K562 (cell line): ENCODE measurements at regions not wholly inside any gene's neighbourhood (a gene's known extent, or its start where the extent isn't known, plus 50 kb on each side); places are given as distances from the start of the nearest gene placed in this dataset.

ENCODE experiments used
- ATAC-seq: fragments of 200-7000 bp; cut with Tn5 transposase; 3 replicates; pipeline ENCODE4 v1.9.1; 2020; ENCODE audit warnings: moderate library complexity
- BruUV-seq: library from RNA; stranded (reverse); fragments of 400-500 nt; replicated peaks from 2 replicates; lab custom pipeline; 2021; lab: Mats Ljungman, UMichigan
- CTCF ChIA-PET: fragments of 300-600 bp; formaldehyde crosslinking; extraction: SDS; loops from one replicate; lab custom pipeline; 2021; ENCODE audit warnings: low intra/inter-chr PET ratio; lab: Yijun Ruan, JAX
- POLR2A ChIA-PET: fragments of 300-600, 350-650 bp; sonication (Branson Sonifier 250); formaldehyde crosslinking; extraction: SDS; loops from one replicate; lab custom pipeline; 2021; ENCODE audit warnings: antibody characterized with exemption, inconsistent platforms; lab: Yijun Ruan, JAX
- DNase-seq, 4 experiments: peaks; one replicate each; pipeline versions ENCODE4 v3.0.0 to v3.0.0-alpha.2; 2011 to 2018; ENCODE audit warnings: low spot score in 3 of 4, mixed read lengths in 3 of 4; ENCODE audit errors: extremely low read depth in 1 of 4
- FAIRE-seq: peaks from 2 replicates; lab custom pipeline; 2011; peaks lifted over from hg19 to GRCh38; lab: Jason Lieb, UNC
- H2AFZ ChIP-seq: 2 replicates; pipeline ENCODE4 v1.6.0; 2011; ENCODE audit warnings: low read depth, low read length, control low read depth, inconsistent platforms
- H3K27ac ChIP-seq: fragments of 200-600 bp; 3 replicates; pipeline ENCODE4 v1.8.0; 2011; ENCODE audit warnings: low read depth, mild to moderate bottlenecking, control low read depth, inconsistent platforms, low read length, moderate library complexity, mixed read lengths; ENCODE audit errors: extremely low read depth
- H3K27me3 ChIP-seq, 2 experiments: fragments of 300-600 bp in 1 of 2; 2 replicates in 1 of 2; 3 replicates in 1 of 2; pipeline versions ENCODE4 v1.6.0 to v1.8.0; 2011; ENCODE audit warnings: inconsistent platforms in 2 of 2, low read length in 2 of 2, mild to moderate bottlenecking in 1 of 2, mixed read lengths in 1 of 2, moderate library complexity in 1 of 2; ENCODE audit not compliant: control insufficient read depth in 2 of 2, insufficient read depth in 2 of 2
- H3K36me3 ChIP-seq: fragments of 300-600 bp; 3 replicates; pipeline ENCODE4 v1.8.0; 2011; ENCODE audit warnings: mild to moderate bottlenecking, low read length, inconsistent platforms; ENCODE audit not compliant: control insufficient read depth, insufficient read depth
- H3K4me1 ChIP-seq, 2 experiments: fragments of 200-600 bp in 1 of 2; replicated peaks in 1 of 2; 2 replicates in 1 of 2; 3 replicates in 1 of 2; pipeline versions ENCODE4 v1.5.1 to v1.8.0; 2011; ENCODE audit warnings: inconsistent platforms in 2 of 2, low read length in 2 of 2, mild to moderate bottlenecking in 1 of 2, mixed read lengths in 1 of 2, moderate library complexity in 1 of 2; ENCODE audit not compliant: control insufficient read depth in 2 of 2, insufficient read depth in 2 of 2
- H3K4me2 ChIP-seq: 2 replicates; pipeline ENCODE4 v1.6.1; 2011; ENCODE audit warnings: low read length, control low read depth, inconsistent platforms, mixed read lengths; ENCODE audit not compliant: insufficient read depth
- H3K4me3 ChIP-seq: fragments of 200-600 bp; sonication (generic), shearing (Covaris generic); 2 replicates; pipeline ENCODE4 v1.5.1; 2016; ENCODE audit warnings: control low read depth, inconsistent platforms
- H3K79me2 ChIP-seq: fragments of 200-600 bp; 3 replicates; pipeline ENCODE4 v1.8.0; 2011; ENCODE audit warnings: low read length, inconsistent platforms; ENCODE audit not compliant: control insufficient read depth, insufficient read depth
- H3K9ac ChIP-seq, 2 experiments: 2 replicates each; pipeline versions ENCODE4 v1.6.0 to v1.6.1; 2011; ENCODE audit warnings: low read depth in 2 of 2, low read length in 2 of 2, control low read depth in 1 of 2, inconsistent platforms in 1 of 2, mild to moderate bottlenecking in 1 of 2, mixed read lengths in 1 of 2; ENCODE audit not compliant: insufficient read depth in 1 of 2
- H3K9me1 ChIP-seq: one replicate; pipeline ENCODE4 v1.6.0; 2011; ENCODE audit warnings: inconsistent platforms, mild to moderate bottlenecking, low read length, moderate library complexity; ENCODE audit not compliant: control insufficient read depth, insufficient read depth
- H3K9me3 ChIP-seq: replicated peaks from 2 replicates; pipeline ENCODE4 v1.5.1; 2011; ENCODE audit warnings: low read depth, low read length, inconsistent platforms; ENCODE audit not compliant: control insufficient read depth, insufficient read depth
- H4K20me1 ChIP-seq: replicated peaks from 2 replicates; pipeline ENCODE4 v1.6.1; 2011; ENCODE audit warnings: low read length, inconsistent platforms, mixed read lengths; ENCODE audit not compliant: control insufficient read depth, insufficient read depth
- CBX3 ChIP-seq, 2 experiments: IDR thresholded peaks; 1 replicate in 1 of 2; 2 replicates in 1 of 2; pipeline ENCODE4 v1.6.1; 2012; ENCODE audit warnings: inconsistent platforms in 2 of 2, low read length in 2 of 2, borderline replicate concordance in 1 of 2, control low read depth in 1 of 2
- CBX5 ChIP-seq: IDR thresholded peaks from 2 replicates; pipeline ENCODE4 v1.6.1; 2014; ENCODE audit warnings: low read depth, borderline replicate concordance
- DACH1 ChIP-seq: fragments of 450-650 bp; IDR thresholded peaks from 2 replicates; pipeline ENCODE4 v1.6.1; 2018; ENCODE audit not compliant: partially characterized antibody
- ELF1 ChIP-seq: fragments of 200-800 bp; sonication (Bioruptor generic); IDR thresholded peaks from 2 replicates; pipeline ENCODE4 v1.6.1; 2016; ENCODE audit warnings: missing genetic modification characterization, missing compliant biosample characterization
- KAT2B ChIP-seq: IDR thresholded peaks from one replicate; pipeline ENCODE4 v1.6.1; 2012; ENCODE audit warnings: low read depth, mild to moderate bottlenecking, control low read depth, inconsistent platforms, low read length, moderate library complexity
- MEIS2 ChIP-seq: fragments of 450-650 bp; IDR thresholded peaks from 2 replicates; pipeline ENCODE4 v1.6.1; 2014; ENCODE audit warnings: mild to moderate bottlenecking; ENCODE audit not compliant: partially characterized antibody
- TRIM28 ChIP-seq: fragments of 450-650 bp; IDR thresholded peaks from 2 replicates; pipeline ENCODE4 v1.6.1; 2017
- ZNF445 ChIP-seq: fragments of 250-450 bp; sonication (Bioruptor Pico); IDR thresholded peaks from 2 replicates; pipeline ENCODE4 v1.4.0; 2020; ENCODE audit warnings: low read depth, mild to moderate bottlenecking, moderate library complexity
- WGBS: fragments of 100-300 bp; shearing (Covaris generic); methylation state at CpG from one replicate; pipeline ENCODE4 v1.1.6; 2016; ENCODE audit warnings: low coverage, mixed read lengths; ENCODE audit not compliant: insufficient coverage; ENCODE audit errors: missing lambda C conversion rate; 5-methylcytosine and 5-hydroxymethylcytosine counted together
- in situ Hi-C: fragments of 300-500 bp; cut with MboI; formaldehyde crosslinking; loops from 4 replicates; pipeline ENCODE4 v1.15.0; 2018; ENCODE audit warnings: inconsistent platforms, mixed read lengths
- intact Hi-C: fragments of 100-400 bp; cut with micrococcal nuclease; formaldehyde crosslinking; loops from 2 replicates; pipeline ENCODE4 v1.14.2; 2022
- TF ChIP-seq, protein P1 (sequence below): fragments of 450-650 bp; IDR thresholded peaks from 2 replicates; pipeline ENCODE4 v1.6.1; 2014; ENCODE audit warnings: low read depth, mild to moderate bottlenecking, moderate library complexity, borderline replicate concordance
- TF ChIP-seq, protein P2 (sequence below): fragments of 450-650 bp; IDR thresholded peaks from 2 replicates; pipeline ENCODE4 v1.6.1; 2018; ENCODE audit warnings: mild to moderate bottlenecking, low read depth; ENCODE audit not compliant: partially characterized antibody
- TF ChIP-seq, protein P3 (sequence below): IDR thresholded peaks from 2 replicates; pipeline ENCODE4 v1.6.1; 2016; ENCODE audit warnings: missing genetic modification characterization, missing compliant biosample characterization
- TF ChIP-seq, protein P4 (sequence below): fragments of 450-650 bp; IDR thresholded peaks from 2 replicates; pipeline ENCODE4 v1.6.1; 2016
- TF ChIP-seq, protein P5 (sequence below), 2 experiments: IDR thresholded peaks in 1 of 2; conservative IDR thresholded peaks in 1 of 2; 2 replicates each; pipeline ENCODE4 v1.6.1; 2016; ENCODE audit warnings: low read depth in 2 of 2, mild to moderate bottlenecking in 1 of 2, missing compliant biosample characterization in 1 of 2, missing genetic modification characterization in 1 of 2, moderate library complexity in 1 of 2

DNA sequence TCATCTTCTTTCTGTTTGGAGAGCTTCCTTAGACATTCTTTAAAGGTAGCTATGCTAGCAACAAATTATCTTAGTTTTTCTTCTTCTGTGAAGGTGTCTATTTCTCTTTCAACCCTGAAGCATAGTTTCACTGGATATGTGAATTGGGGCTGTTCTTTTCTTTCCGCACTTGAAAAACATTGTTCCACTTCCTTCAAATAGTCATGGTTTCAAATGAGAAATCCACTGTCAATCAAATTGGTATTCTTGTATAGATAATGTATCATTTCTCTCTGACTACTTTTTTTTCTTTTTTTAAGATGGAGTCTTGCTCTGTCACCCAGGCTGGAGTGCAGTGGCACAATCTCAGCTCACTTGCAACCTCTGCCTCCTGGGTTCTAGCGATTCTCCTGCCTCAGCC, 254.0 kb downstream of the ANAPC1 start:
- no TSS peak for BruUV-seq
- WGBS: 73% methylated on average over 2 of the region's 2 CpGs
- no peak for DNase-seq
- intact Hi-C loops (no loop called here), in situ Hi-C loops (no loop called here)
- Histone ChIP-seq H3K27me3 (no peaks in the 10 kb centered on the region), H3K4me3 (no peak overlapping the region), H4K20me1 (no peaks in the 10 kb centered on the region), H3K4me2 (no peak overlapping the region), H3K9me1 (no peaks in the 10 kb centered on the region), H3K4me1 (peaks cover 6 to 20% of the 10 kb centered on the region in 2 experiments; a peak in 4 of 5 replicates), H3K27ac (no peak overlapping the region), H3K79me2 (no peaks in the 10 kb centered on the region), H3K36me3 (no peaks in the 10 kb centered on the region), H3K9me3 (peaks cover 6% of the 10 kb centered on the region), H3K9ac (no peak overlapping the region), H2AFZ (no peak overlapping the region)
- no peak for FAIRE-seq
- ChIA-PET CTCF (no interaction called here), POLR2A (interaction anchor here (1.6 kb wide), 1 partner anchor 11 kb away, joined by 4 read pairs; no protein-coding TSS in a partner anchor)
- no peak for ATAC-seq
- peak in 1 of 2 experiments; percentile 93; a peak in 2 of 3 replicates for TF ChIP-seq CBX3 (IDR thresholded peaks at IDR 0.05; ENCODE audit: borderline replicate concordance in 1 of 2, low read length in 2 of 2)
- TF ChIP-seq, protein P1, sequence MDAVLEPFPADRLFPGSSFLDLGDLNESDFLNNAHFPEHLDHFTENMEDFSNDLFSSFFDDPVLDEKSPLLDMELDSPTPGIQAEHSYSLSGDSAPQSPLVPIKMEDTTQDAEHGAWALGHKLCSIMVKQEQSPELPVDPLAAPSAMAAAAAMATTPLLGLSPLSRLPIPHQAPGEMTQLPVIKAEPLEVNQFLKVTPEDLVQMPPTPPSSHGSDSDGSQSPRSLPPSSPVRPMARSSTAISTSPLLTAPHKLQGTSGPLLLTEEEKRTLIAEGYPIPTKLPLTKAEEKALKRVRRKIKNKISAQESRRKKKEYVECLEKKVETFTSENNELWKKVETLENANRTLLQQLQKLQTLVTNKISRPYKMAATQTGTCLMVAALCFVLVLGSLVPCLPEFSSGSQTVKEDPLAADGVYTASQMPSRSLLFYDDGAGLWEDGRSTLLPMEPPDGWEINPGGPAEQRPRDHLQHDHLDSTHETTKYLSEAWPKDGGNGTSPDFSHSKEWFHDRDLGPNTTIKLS: no peak
- TF ChIP-seq ELF1 (tag): no peak
- TF ChIP-seq DACH1: no peak
- 0 out of 2 replicates have a peak, but pooled peaks have one; percentile 27 for TF ChIP-seq ZNF445 (CRISPR knock-in tag)
- peak; percentile 9 for TF ChIP-seq MEIS2
- TF ChIP-seq, protein P2, sequence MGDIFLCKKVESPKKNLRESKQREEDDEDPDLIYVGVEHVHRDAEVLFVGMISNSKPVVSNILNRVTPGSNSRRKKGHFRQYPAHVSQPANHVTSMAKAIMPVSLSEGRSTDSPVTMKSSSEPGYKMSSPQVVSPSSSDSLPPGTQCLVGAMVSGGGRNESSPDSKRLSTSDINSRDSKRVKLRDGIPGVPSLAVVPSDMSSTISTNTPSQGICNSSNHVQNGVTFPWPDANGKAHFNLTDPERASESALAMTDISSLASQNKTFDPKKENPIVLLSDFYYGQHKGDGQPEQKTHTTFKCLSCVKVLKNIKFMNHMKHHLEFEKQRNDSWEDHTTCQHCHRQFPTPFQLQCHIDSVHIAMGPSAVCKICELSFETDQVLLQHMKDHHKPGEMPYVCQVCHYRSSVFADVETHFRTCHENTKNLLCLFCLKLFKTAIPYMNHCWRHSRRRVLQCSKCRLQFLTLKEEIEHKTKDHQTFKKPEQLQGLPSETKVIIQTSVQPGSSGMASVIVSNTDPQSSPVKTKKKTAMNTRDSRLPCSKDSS: peak; percentile 70
- TF ChIP-seq KAT2B: no peak
- TF ChIP-seq TRIM28: peak; percentile 97
- TF ChIP-seq, protein P3, sequence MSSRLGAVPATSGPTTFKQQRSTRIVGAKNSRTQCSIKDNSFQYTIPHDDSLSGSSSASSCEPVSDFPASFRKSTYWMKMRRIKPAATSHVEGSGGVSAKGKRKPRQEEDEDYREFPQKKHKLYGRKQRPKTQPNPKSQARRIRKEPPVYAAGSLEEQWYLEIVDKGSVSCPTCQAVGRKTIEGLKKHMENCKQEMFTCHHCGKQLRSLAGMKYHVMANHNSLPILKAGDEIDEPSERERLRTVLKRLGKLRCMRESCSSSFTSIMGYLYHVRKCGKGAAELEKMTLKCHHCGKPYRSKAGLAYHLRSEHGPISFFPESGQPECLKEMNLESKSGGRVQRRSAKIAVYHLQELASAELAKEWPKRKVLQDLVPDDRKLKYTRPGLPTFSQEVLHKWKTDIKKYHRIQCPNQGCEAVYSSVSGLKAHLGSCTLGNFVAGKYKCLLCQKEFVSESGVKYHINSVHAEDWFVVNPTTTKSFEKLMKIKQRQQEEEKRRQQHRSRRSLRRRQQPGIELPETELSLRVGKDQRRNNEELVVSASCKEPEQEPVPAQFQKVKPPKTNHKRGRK (tag): no peak
- peak; percentile 74; the same call in 1 of the 2 replicates for TF ChIP-seq CBX5
- TF ChIP-seq, protein P4, sequence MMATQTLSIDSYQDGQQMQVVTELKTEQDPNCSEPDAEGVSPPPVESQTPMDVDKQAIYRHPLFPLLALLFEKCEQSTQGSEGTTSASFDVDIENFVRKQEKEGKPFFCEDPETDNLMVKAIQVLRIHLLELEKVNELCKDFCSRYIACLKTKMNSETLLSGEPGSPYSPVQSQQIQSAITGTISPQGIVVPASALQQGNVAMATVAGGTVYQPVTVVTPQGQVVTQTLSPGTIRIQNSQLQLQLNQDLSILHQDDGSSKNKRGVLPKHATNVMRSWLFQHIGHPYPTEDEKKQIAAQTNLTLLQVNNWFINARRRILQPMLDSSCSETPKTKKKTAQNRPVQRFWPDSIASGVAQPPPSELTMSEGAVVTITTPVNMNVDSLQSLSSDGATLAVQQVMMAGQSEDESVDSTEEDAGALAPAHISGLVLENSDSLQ: peak; percentile 82
- TF ChIP-seq, protein P5, sequence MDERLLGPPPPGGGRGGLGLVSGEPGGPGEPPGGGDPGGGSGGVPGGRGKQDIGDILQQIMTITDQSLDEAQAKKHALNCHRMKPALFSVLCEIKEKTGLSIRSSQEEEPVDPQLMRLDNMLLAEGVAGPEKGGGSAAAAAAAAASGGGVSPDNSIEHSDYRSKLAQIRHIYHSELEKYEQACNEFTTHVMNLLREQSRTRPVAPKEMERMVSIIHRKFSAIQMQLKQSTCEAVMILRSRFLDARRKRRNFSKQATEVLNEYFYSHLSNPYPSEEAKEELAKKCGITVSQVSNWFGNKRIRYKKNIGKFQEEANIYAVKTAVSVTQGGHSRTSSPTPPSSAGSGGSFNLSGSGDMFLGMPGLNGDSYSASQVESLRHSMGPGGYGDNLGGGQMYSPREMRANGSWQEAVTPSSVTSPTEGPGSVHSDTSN (CRISPR knock-in tag; IDR thresholded peaks at IDR 0.05; ENCODE audit: low read depth): no peak
- TF ChIP-seq, protein P5 (tag; conservative IDR thresholded peaks at IDR 0.05; ENCODE audit: low read depth): no peak
